Loucy (cell line): ENCODE measurements at regions not wholly inside any gene's neighbourhood (a gene's known extent, or its start where the extent isn't known, plus 50 kb on each side); places are given as distances from the start of the nearest gene placed in this dataset.
"Not testable (repeated sequence)": the region's sequence is repeated elsewhere in the genome, so short reads cannot be mapped to it uniquely, and the experiment has no call there.

Experiments
- H2AFZ ChIP-seq: fragments of 200-600 bp; sonication (generic); 2 replicates; pipeline ENCODE4 v1.6.0; 2016; ENCODE audit warnings: antibody characterized with exemption, mild to moderate bottlenecking, low read length, moderate library complexity
- H3F3A ChIP-seq: fragments of 200-600 bp; 2 replicates; pipeline ENCODE4 v1.6.0; 2016; ENCODE audit warnings: antibody characterized with exemption, low read depth, mild to moderate bottlenecking
- H3K27me3 ChIP-seq: fragments of 200-600 bp; sonication (generic); 2 replicates; pipeline ENCODE4 v1.6.1; 2014; ENCODE audit warnings: low read length, mild to moderate bottlenecking; ENCODE audit not compliant: insufficient read depth, poor library complexity, severe bottlenecking
- H3K36me3 ChIP-seq: fragments of 200-600 bp; sonication (generic); 2 replicates; pipeline ENCODE4 v1.6.1; 2016; ENCODE audit warnings: low read length; ENCODE audit not compliant: insufficient read depth
- H3K4me1 ChIP-seq: fragments of 200-600 bp; sonication (generic); 2 replicates; pipeline ENCODE4 v1.5.1; 2014; ENCODE audit warnings: low read length, mild to moderate bottlenecking; ENCODE audit not compliant: insufficient read depth, poor library complexity, severe bottlenecking
- H3K4me2 ChIP-seq: fragments of 200-600 bp; sonication (generic); 2 replicates; pipeline ENCODE4 v1.6.0; 2014; ENCODE audit warnings: antibody characterized with exemption, low read length, low read depth, mild to moderate bottlenecking; ENCODE audit not compliant: poor library complexity, severe bottlenecking
- H3K4me3 ChIP-seq: fragments of 200-600 bp; sonication (generic); 2 replicates; pipeline ENCODE4 v1.5.1; 2014; ENCODE audit warnings: low read length, mild to moderate bottlenecking, mixed read lengths; ENCODE audit not compliant: poor library complexity, severe bottlenecking
- H3K79me2 ChIP-seq: fragments of 200-600 bp; sonication (generic); 2 replicates; pipeline ENCODE4 v1.6.1; 2014; ENCODE audit warnings: low read length; ENCODE audit not compliant: insufficient read depth
- H3K9ac ChIP-seq: fragments of 200-600 bp; sonication (generic); 2 replicates; pipeline ENCODE4 v1.6.0; 2014; ENCODE audit warnings: mild to moderate bottlenecking, low read depth, low read length, moderate library complexity; ENCODE audit not compliant: poor library complexity, severe bottlenecking
- H3K9me2 ChIP-seq: fragments of 200-600 bp; sonication (generic); replicated peaks from 2 replicates; pipeline ENCODE4 v1.6.1; 2016; ENCODE audit warnings: low read depth, low read length, mixed read lengths
- H3K9me3 ChIP-seq: fragments of 200-600 bp; sonication (generic); 2 replicates; pipeline ENCODE4 v1.6.1; 2014; ENCODE audit warnings: mild to moderate bottlenecking, antibody characterized with exemption, low read length, low read depth; ENCODE audit not compliant: insufficient read depth
- H4K20me1 ChIP-seq: fragments of 200-600 bp; sonication (generic); 2 replicates; pipeline ENCODE4 v1.6.0; 2014; ENCODE audit warnings: antibody characterized with exemption, low read length, mild to moderate bottlenecking; ENCODE audit not compliant: insufficient read depth, poor library complexity, severe bottlenecking
- CTCF ChIP-seq: fragments of 200-600 bp; sonication (generic); conservative IDR thresholded peaks from 2 replicates; pipeline ENCODE4 v1.5.1; 2014; ENCODE audit warnings: mild to moderate bottlenecking, antibody characterized with exemption, low read length
- EZH2phosphoT487 ChIP-seq: fragments of 200-600 bp; IDR thresholded peaks from 2 replicates; pipeline ENCODE4 v1.6.1; 2018; ENCODE audit warnings: antibody characterized with exemption, mild to moderate bottlenecking, moderate library complexity, borderline replicate concordance

GRCh38 chr3:140883428-140884040, 58.1 kb upstream of the SLC25A36 start:
- TF ChIP-seq CTCF, result no peak
- TF ChIP-seq EZH2phosphoT487, result no peak
- H3K9me2 ChIP-seq, result no peaks in the 10 kb centered on the region
- H3K9me3 ChIP-seq, result peaks cover 5% of the 10 kb centered on the region; the same call in 1 of the 2 replicates
- H3F3A ChIP-seq, result no peaks in the 10 kb centered on the region
- no peaks in the 10 kb centered on the region for H4K20me1 ChIP-seq
- no peak overlapping the region for H2AFZ ChIP-seq
- no peak overlapping the region for H3K4me3 ChIP-seq
- no peaks in the 10 kb centered on the region for H3K4me1 ChIP-seq
- no peak overlapping the region for H3K9ac ChIP-seq
- H3K36me3 ChIP-seq, result no peaks in the 10 kb centered on the region
- H3K4me2 ChIP-seq, result no peak overlapping the region
- H3K27me3 ChIP-seq, result no peaks in the 10 kb centered on the region
- H3K79me2 ChIP-seq, result no peaks in the 10 kb centered on the region

DNA sequence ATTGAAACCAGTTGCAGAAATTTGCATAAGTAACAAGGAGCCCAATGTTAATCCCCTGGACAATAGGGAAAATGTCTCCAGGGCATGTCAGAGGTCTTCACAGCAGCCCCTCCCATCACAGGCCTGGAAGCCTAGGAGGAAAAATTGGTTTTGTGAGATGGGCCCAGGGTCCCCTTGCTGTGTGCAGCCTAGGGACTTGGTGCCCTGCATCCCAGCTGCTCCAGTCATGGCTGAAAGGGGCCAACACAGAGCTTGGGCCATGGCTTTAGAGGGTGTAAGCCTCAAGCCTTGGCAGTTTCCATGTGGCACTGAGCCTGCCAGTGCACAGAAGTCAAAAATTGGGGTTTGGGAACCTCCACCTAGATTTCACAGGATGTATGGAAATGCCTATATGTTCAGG, 55.9 kb upstream of the SLC25A36 start:
- H3K4me2 ChIP-seq, H3K4me3 ChIP-seq, H3K9me3 ChIP-seq, H3K27me3 ChIP-seq, H3K4me1 ChIP-seq, H3K79me2 ChIP-seq, H2AFZ ChIP-seq, H3K9me2 ChIP-seq, H3K36me3 ChIP-seq, H3K9ac ChIP-seq, H4K20me1 ChIP-seq, H3F3A ChIP-seq: not testable (repeated sequence)
